Loucy (cell line): ENCODE measurements at regions not wholly inside any gene's neighbourhood (a gene's known extent, or its start where the extent isn't known, plus 50 kb on each side); places are given as distances from the start of the nearest gene placed in this dataset.

ENCODE experiments used
- H2AFZ ChIP-seq: fragments of 200-600 bp; sonication (generic); 2 replicates; pipeline ENCODE4 v1.6.0; 2016; ENCODE audit warnings: antibody characterized with exemption, mild to moderate bottlenecking, low read length, moderate library complexity
- H3F3A ChIP-seq: fragments of 200-600 bp; 2 replicates; pipeline ENCODE4 v1.6.0; 2016; ENCODE audit warnings: antibody characterized with exemption, low read depth, mild to moderate bottlenecking
- H3K27me3 ChIP-seq: fragments of 200-600 bp; sonication (generic); 2 replicates; pipeline ENCODE4 v1.6.1; 2014; ENCODE audit warnings: low read length, mild to moderate bottlenecking; ENCODE audit not compliant: insufficient read depth, poor library complexity, severe bottlenecking
- H3K36me3 ChIP-seq: fragments of 200-600 bp; sonication (generic); 2 replicates; pipeline ENCODE4 v1.6.1; 2016; ENCODE audit warnings: low read length; ENCODE audit not compliant: insufficient read depth
- H3K4me1 ChIP-seq: fragments of 200-600 bp; sonication (generic); 2 replicates; pipeline ENCODE4 v1.5.1; 2014; ENCODE audit warnings: low read length, mild to moderate bottlenecking; ENCODE audit not compliant: insufficient read depth, poor library complexity, severe bottlenecking
- H3K4me2 ChIP-seq: fragments of 200-600 bp; sonication (generic); 2 replicates; pipeline ENCODE4 v1.6.0; 2014; ENCODE audit warnings: antibody characterized with exemption, low read length, low read depth, mild to moderate bottlenecking; ENCODE audit not compliant: poor library complexity, severe bottlenecking
- H3K4me3 ChIP-seq: fragments of 200-600 bp; sonication (generic); 2 replicates; pipeline ENCODE4 v1.5.1; 2014; ENCODE audit warnings: low read length, mild to moderate bottlenecking, mixed read lengths; ENCODE audit not compliant: poor library complexity, severe bottlenecking
- H3K79me2 ChIP-seq: fragments of 200-600 bp; sonication (generic); 2 replicates; pipeline ENCODE4 v1.6.1; 2014; ENCODE audit warnings: low read length; ENCODE audit not compliant: insufficient read depth
- H3K9ac ChIP-seq: fragments of 200-600 bp; sonication (generic); 2 replicates; pipeline ENCODE4 v1.6.0; 2014; ENCODE audit warnings: mild to moderate bottlenecking, low read depth, low read length, moderate library complexity; ENCODE audit not compliant: poor library complexity, severe bottlenecking
- H3K9me2 ChIP-seq: fragments of 200-600 bp; sonication (generic); replicated peaks from 2 replicates; pipeline ENCODE4 v1.6.1; 2016; ENCODE audit warnings: low read depth, low read length, mixed read lengths
- H3K9me3 ChIP-seq: fragments of 200-600 bp; sonication (generic); 2 replicates; pipeline ENCODE4 v1.6.1; 2014; ENCODE audit warnings: mild to moderate bottlenecking, antibody characterized with exemption, low read length, low read depth; ENCODE audit not compliant: insufficient read depth
- H4K20me1 ChIP-seq: fragments of 200-600 bp; sonication (generic); 2 replicates; pipeline ENCODE4 v1.6.0; 2014; ENCODE audit warnings: antibody characterized with exemption, low read length, mild to moderate bottlenecking; ENCODE audit not compliant: insufficient read depth, poor library complexity, severe bottlenecking
- CTCF ChIP-seq: fragments of 200-600 bp; sonication (generic); conservative IDR thresholded peaks from 2 replicates; pipeline ENCODE4 v1.5.1; 2014; ENCODE audit warnings: mild to moderate bottlenecking, antibody characterized with exemption, low read length
- EZH2phosphoT487 ChIP-seq: fragments of 200-600 bp; IDR thresholded peaks from 2 replicates; pipeline ENCODE4 v1.6.1; 2018; ENCODE audit warnings: antibody characterized with exemption, mild to moderate bottlenecking, moderate library complexity, borderline replicate concordance

DNA sequence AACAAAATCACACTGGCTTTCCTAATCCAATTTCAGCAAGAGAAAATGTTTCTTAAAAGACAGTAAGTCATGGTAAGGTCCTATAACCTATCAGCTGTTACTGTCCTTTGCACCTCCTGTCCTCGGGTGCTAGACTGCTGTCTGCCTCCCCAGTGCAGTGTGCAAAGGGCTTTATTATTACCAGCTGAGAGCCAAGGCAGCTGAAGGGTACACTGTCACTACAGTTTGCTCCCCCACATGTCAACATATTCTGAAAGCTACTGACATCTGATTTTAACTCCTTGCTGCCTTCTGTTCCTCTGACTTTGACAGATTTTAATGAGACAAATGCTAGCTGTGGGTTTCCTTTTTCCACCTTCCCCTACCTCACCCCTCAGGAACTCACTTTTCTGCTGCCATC is 389.4 kb upstream of the SLC24A2 start:
- Histone ChIP-seq H3F3A (no peaks in the 10 kb centered on the region), H3K27me3 (peaks cover 9% of the 10 kb centered on the region), H3K9me3 (no peaks in the 10 kb centered on the region), H3K9ac (no peak overlapping the region), H4K20me1 (no peaks in the 10 kb centered on the region), H3K36me3 (no peaks in the 10 kb centered on the region), H3K79me2 (no peaks in the 10 kb centered on the region), H2AFZ (no peak overlapping the region), H3K4me3 (no peak overlapping the region), H3K4me2 (peak overlapping the region; percentile 32), H3K4me1 (peaks cover 11% of the 10 kb centered on the region), H3K9me2 (no peaks in the 10 kb centered on the region)
- TF ChIP-seq CTCF (no peak), EZH2phosphoT487 (no peak)

DNA sequence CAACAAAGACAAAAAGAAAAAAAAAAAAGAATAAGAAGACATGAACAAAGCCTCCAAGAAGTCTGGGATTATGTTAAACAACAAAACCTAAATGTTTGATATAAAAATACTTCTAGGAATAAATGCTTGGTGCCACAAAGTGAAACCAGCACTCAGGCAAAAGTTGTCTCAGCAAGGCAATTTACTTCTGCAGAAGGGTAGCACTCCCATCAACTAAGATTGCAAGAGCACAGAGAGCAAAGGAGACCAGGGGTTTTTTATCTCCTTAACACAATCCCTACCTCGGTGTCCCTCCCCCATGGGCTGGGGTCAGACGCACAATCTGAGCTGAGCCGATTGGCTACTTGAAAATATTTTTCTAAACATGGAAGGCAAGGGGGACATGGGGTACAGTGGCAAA is 381.3 kb upstream of the SLC24A2 start:
- no peak overlapping the region for H3K4me3 ChIP-seq
- H3K9me2 ChIP-seq = no peaks in the 10 kb centered on the region
- H3K4me2 ChIP-seq = no peak overlapping the region
- TF ChIP-seq EZH2phosphoT487 (no peak), CTCF (no peak)
- H2AFZ ChIP-seq = no peak overlapping the region
- H3K9me3 ChIP-seq = peaks cover 16% of the 10 kb centered on the region; the same call in 1 of the 2 replicates
- H3K27me3 ChIP-seq = no peaks in the 10 kb centered on the region
- H3F3A ChIP-seq = no peaks in the 10 kb centered on the region
- H3K79me2 ChIP-seq = no peaks in the 10 kb centered on the region
- no peaks in the 10 kb centered on the region for H4K20me1 ChIP-seq
- no peak overlapping the region for H3K9ac ChIP-seq
- no peaks in the 10 kb centered on the region for H3K4me1 ChIP-seq
- no peaks in the 10 kb centered on the region for H3K36me3 ChIP-seq

DNA sequence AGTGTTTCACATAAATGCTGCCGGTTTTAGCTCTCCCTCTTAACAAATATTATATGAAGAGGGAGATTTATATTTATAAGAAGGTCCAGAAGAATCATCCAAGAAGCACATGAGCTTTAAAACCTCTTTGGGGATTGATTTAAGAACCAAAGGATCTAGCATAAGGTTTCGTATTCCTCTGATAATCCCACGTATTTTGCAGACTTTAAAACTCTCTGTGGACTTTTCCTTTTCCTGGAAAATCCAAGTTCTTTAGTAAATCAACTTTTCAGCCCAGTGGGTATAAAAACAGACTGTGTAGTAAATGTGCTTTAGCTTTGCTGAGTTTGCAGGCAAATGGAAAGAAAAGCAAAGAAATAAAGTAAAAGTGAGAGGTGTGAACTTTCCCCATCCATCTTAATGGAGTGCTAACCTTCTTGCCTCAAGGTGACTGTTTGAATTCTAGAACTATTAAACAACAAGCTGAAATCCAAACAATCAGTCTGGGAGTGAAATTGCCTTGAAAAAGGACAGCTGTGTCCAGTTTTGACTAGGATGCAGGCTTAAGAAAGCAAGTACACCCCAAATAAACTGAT is 363.4 kb upstream of the SLC24A2 start:
- Histone ChIP-seq H3K4me3 (no peak overlapping the region), H3F3A (no peaks in the 10 kb centered on the region), H3K27me3 (no peaks in the 10 kb centered on the region), H3K9ac (no peak overlapping the region), H3K79me2 (no peaks in the 10 kb centered on the region), H3K4me2 (no peak overlapping the region), H3K4me1 (no peaks in the 10 kb centered on the region), H2AFZ (no peak overlapping the region), H3K36me3 (no peaks in the 10 kb centered on the region), H3K9me3 (no peaks in the 10 kb centered on the region), H4K20me1 (no peaks in the 10 kb centered on the region), H3K9me2 (no peaks in the 10 kb centered on the region)
- TF ChIP-seq EZH2phosphoT487 (no peak), CTCF (no peak)
